CD4-positive, alpha-beta T cell (primary cell): ENCODE measurements at regions not wholly inside any gene's neighbourhood (a gene's known extent, or its start where the extent isn't known, plus 50 kb on each side); places are given as distances from the start of the nearest gene placed in this dataset.

ENCODE experiments used
- ATAC-seq: fragments of 200-7000 bp; cut with Tn5 transposase; one replicate; pipeline ENCODE4 v1.10.0; 2022; ENCODE audit warnings: mild to moderate bottlenecking; ENCODE audit not compliant: poor library complexity
- CTCF ChIA-PET: fragments of 350-600 bp; sonication (Branson Sonifier 250); formaldehyde crosslinking; loops from one replicate; lab custom pipeline; 2021; ENCODE audit warnings: antibody characterized with exemption, inconsistent platforms; lab: Charles Lee
- POLR2A ChIA-PET: fragments of 350-600 bp; sonication (Branson Sonifier 250); formaldehyde crosslinking; loops from one replicate; lab custom pipeline; 2021; ENCODE audit warnings: antibody characterized with exemption, inconsistent platforms; lab: Charles Lee
- DNase-seq, 14 experiments: peaks; one replicate each; pipeline ENCODE4 v3.0.0-alpha.2; 2013 to 2020; ENCODE audit warnings: mixed read lengths in 2 of 14
- H3K27ac ChIP-seq, 2 donors: one replicate each; pipeline versions ENCODE4 v1.5.1 to v1.7.0; 2013; ENCODE audit warnings: low read length in 2 of 2, low read depth in 1 of 2, mild to moderate bottlenecking in 1 of 2
- H3K27me3 ChIP-seq, 2 experiments: 1 replicate in 1 of 2; 2 replicates in 1 of 2; pipeline versions ENCODE4 v1.6.1 to v1.7.0; 2013; ENCODE audit warnings: low read length in 2 of 2, control low read depth in 1 of 2, mild to moderate bottlenecking in 1 of 2, moderate library complexity in 1 of 2; ENCODE audit not compliant: insufficient read depth in 2 of 2, control insufficient read depth in 1 of 2
- H3K36me3 ChIP-seq: one replicate; pipeline ENCODE4 v1.6.1; 2013; ENCODE audit warnings: low read length, control low read depth; ENCODE audit not compliant: insufficient read depth
- H3K4me1 ChIP-seq: one replicate; pipeline ENCODE4 v1.6.1; 2013; ENCODE audit warnings: low read length, control low read depth; ENCODE audit not compliant: insufficient read depth
- H3K4me3 ChIP-seq: one replicate; pipeline ENCODE4 v1.5.1; 2013; ENCODE audit warnings: mild to moderate bottlenecking, low read length, moderate library complexity
- H3K9me3 ChIP-seq, 2 experiments: 1 replicate in 1 of 2; 2 replicates in 1 of 2; pipeline versions ENCODE4 v1.6.1 to v1.7.0; 2013; ENCODE audit warnings: low read length in 2 of 2, mild to moderate bottlenecking in 2 of 2, control low read depth in 1 of 2, moderate library complexity in 1 of 2; ENCODE audit not compliant: control insufficient read depth in 1 of 2, insufficient read depth in 1 of 2
- H3K27ac Mint-ChIP-seq: one replicate; pipeline ENCODE4 v1.8.0; 2020; ENCODE audit warnings: mixed read lengths
- H3K27me3 Mint-ChIP-seq: one replicate; pipeline ENCODE4 v1.8.0; 2021; ENCODE audit warnings: mixed read lengths
- H3K36me3 Mint-ChIP-seq: one replicate; pipeline ENCODE4 v1.8.0; 2021; ENCODE audit warnings: low read depth, mixed read lengths
- H3K4me1 Mint-ChIP-seq: one replicate; pipeline ENCODE4 v1.8.0; 2021; ENCODE audit warnings: low read depth, mixed read lengths
- H3K4me3 Mint-ChIP-seq: one replicate; pipeline ENCODE4 v1.8.0; 2020; ENCODE audit warnings: mild to moderate bottlenecking, mixed read lengths
- H3K9me3 Mint-ChIP-seq: one replicate; pipeline ENCODE4 v1.8.0; 2020; ENCODE audit warnings: mixed read lengths
- intact Hi-C, 2 experiments: fragments of 100-400 bp; cut with DNase I in 1 of 2; cut with micrococcal nuclease in 1 of 2; formaldehyde crosslinking; loops; one replicate each; pipeline versions ENCODE4 v1.15.1 to v1.9.0; 2023 to 2025; cut with DNase I, micrococcal nuclease
- TF ChIP-seq, protein P1 (sequence below): fragments of 200-600 bp; IDR thresholded peaks from one replicate; pipeline ENCODE4 v1.8.0; 2022; ENCODE audit warnings: antibody characterized with exemption, mild to moderate bottlenecking

DNA sequence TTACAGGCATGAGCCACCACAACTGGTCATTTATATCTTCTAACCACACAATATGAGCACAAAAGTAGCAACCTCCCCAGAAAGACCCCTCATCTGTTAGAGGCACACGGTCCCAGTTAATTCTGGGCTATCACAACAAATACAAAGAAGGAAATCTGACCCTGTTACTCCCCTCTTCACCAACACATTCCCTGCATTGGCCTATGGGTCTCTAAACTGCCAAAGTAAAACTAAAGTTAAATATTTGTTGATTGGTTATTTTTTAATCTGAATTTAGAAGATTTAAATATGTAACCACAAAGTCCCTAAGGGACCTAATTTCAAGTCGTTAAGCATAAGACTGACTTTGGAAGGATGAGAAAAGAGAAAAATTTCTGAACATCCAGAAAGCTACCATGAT is 496.7 kb upstream of the NMUR2 start:
- intact Hi-C loops: no loop called here
- CTCF ChIA-PET: no interaction called here
- POLR2A ChIA-PET: no interaction called here
- ATAC-seq (no peak), DNase-seq (no peak)
- H3K4me1 ChIP-seq: no peaks in the 10 kb centered on the region
- Mint-ChIP-seq H3K36me3 (no peaks in the 10 kb centered on the region), H3K9me3 (peaks cover 5% of the 10 kb centered on the region), H3K4me1 (no peaks in the 10 kb centered on the region), H3K27me3 (no peaks in the 10 kb centered on the region), H3K4me3 (no peak overlapping the region), H3K27ac (no peak overlapping the region)
- TF ChIP-seq, protein P1, sequence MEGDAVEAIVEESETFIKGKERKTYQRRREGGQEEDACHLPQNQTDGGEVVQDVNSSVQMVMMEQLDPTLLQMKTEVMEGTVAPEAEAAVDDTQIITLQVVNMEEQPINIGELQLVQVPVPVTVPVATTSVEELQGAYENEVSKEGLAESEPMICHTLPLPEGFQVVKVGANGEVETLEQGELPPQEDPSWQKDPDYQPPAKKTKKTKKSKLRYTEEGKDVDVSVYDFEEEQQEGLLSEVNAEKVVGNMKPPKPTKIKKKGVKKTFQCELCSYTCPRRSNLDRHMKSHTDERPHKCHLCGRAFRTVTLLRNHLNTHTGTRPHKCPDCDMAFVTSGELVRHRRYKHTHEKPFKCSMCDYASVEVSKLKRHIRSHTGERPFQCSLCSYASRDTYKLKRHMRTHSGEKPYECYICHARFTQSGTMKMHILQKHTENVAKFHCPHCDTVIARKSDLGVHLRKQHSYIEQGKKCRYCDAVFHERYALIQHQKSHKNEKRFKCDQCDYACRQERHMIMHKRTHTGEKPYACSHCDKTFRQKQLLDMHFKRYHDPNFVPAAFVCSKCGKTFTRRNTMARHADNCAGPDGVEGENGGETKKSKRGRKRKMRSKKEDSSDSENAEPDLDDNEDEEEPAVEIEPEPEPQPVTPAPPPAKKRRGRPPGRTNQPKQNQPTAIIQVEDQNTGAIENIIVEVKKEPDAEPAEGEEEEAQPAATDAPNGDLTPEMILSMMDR: no peak
- H3K27me3 ChIP-seq: no peaks in the 10 kb centered on the region
- H3K27ac ChIP-seq: no peak overlapping the region
- no peaks in the 10 kb centered on the region for H3K36me3 ChIP-seq
- H3K4me3 ChIP-seq: no peak overlapping the region
- peaks cover 0 to 5% of the 10 kb centered on the region in 2 experiments for H3K9me3 ChIP-seq

DNA sequence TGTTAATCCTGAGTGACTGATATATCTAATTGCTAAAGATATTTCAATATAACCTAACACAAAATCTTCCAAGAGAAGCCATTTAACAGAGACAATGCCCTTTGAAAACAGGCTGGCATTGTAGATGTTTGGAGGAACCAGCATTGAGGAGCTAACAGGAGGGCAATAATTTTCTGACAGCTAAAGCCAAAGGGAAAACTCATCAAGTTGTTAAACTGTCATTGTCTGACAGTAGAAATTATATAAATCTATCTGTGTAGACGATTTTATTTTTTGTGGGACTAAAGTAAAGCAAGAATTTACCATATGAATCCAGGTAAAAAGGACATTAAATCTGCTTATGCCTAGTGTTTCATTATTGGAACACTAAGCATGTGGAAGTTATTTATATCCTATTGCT is 500.2 kb upstream of the NMUR2 start:
- ATAC-seq (no peak), DNase-seq (no peak)
- Mint-ChIP-seq H3K9me3 (peaks cover 7% of the 10 kb centered on the region), H3K27me3 (no peaks in the 10 kb centered on the region), H3K27ac (no peak overlapping the region), H3K4me1 (no peaks in the 10 kb centered on the region), H3K36me3 (no peaks in the 10 kb centered on the region), H3K4me3 (no peak overlapping the region)
- H3K27ac ChIP-seq: no peak overlapping the region
- H3K9me3 ChIP-seq: no peaks in the 10 kb centered on the region
- TF ChIP-seq, protein P1: no peak
- intact Hi-C loops: no loop called here
- H3K4me1 ChIP-seq: no peaks in the 10 kb centered on the region
- H3K27me3 ChIP-seq: no peaks in the 10 kb centered on the region
- POLR2A ChIA-PET: no interaction called here
- H3K36me3 ChIP-seq: no peaks in the 10 kb centered on the region
- no peak overlapping the region for H3K4me3 ChIP-seq
- CTCF ChIA-PET: no interaction called here

DNA sequence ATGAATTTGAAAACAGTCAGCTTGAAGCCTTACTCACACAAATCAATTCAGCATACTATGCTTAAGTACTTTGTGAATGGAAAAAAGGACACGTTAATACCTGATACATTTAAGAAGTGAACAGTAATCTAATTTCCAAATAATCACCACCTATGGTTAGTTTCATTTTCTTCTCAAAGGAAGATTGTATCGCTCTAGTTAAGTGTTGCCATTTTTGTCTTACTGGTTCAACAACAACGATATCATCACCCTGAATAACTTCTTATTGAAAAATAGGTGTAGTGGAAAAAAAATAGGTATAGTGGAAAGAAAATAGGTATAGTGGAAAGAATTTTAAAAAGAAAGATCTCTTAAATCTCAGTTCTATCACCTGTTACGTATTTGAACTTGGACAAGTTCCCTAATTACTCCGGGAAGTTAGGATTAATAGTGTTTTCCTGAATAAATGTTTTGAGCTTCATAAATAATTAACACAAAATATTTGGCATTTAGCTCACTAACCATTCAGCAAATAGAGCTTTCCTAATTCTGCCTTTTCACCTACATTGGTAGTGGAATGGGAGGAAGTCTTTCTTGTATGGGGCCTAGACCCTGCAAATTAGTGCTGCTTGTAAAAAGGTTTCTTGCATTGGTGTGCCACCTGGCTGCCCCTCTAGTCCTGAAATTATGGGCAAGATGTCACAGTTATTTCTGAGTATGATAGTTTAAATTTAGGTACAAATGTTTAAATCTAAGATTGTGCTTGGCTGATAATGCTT is 502.6 kb upstream of the NMUR2 start:
- H3K27ac ChIP-seq: no peak overlapping the region
- intact Hi-C loops: no loop called here
- no peak overlapping the region for H3K27ac Mint-ChIP-seq
- H3K36me3 Mint-ChIP-seq: no peaks in the 10 kb centered on the region
- ATAC-seq (no peak), DNase-seq (no peak)
- no peaks in the 10 kb centered on the region for H3K27me3 Mint-ChIP-seq
- H3K4me3 Mint-ChIP-seq: no peak overlapping the region
- H3K27me3 ChIP-seq: no peaks in the 10 kb centered on the region
- H3K9me3 Mint-ChIP-seq: peaks cover 4% of the 10 kb centered on the region
- ChIA-PET POLR2A (no interaction called here), CTCF (no interaction called here)
- no peaks in the 10 kb centered on the region for H3K4me1 Mint-ChIP-seq
- no peaks in the 10 kb centered on the region for H3K9me3 ChIP-seq
- H3K4me3 ChIP-seq: no peak overlapping the region
- no peaks in the 10 kb centered on the region for H3K36me3 ChIP-seq
- TF ChIP-seq, protein P1: no peak
- no peaks in the 10 kb centered on the region for H3K4me1 ChIP-seq
